OCI-LY1 (cell line): ENCODE measurements at regions not wholly inside any gene's neighbourhood (a gene's known extent, or its start where the extent isn't known, plus 50 kb on each side); places are given as distances from the start of the nearest gene placed in this dataset.

Experiments used
- H2AFZ ChIP-seq: fragments of 200-600 bp; sonication (generic), shearing (Covaris generic); 2 replicates; pipeline ENCODE4 v1.6.0; 2014; ENCODE audit warnings: antibody characterized with exemption, mild to moderate bottlenecking, low read length
- H3F3A ChIP-seq: fragments of 200-600 bp; sonication (generic), shearing (Covaris generic); 2 replicates; pipeline ENCODE4 v1.6.0; 2014; ENCODE audit warnings: mild to moderate bottlenecking, antibody characterized with exemption, low read length, moderate library complexity; ENCODE audit not compliant: insufficient read depth
- H3K27ac ChIP-seq: fragments of 200-600 bp; sonication (generic); 2 replicates; pipeline ENCODE4 v1.5.1; 2014; ENCODE audit warnings: low read length, mixed run types, mild to moderate bottlenecking, low read depth; ENCODE audit not compliant: poor library complexity, severe bottlenecking
- H3K27me3 ChIP-seq: fragments of 200-600 bp; sonication (generic); 2 replicates; pipeline ENCODE4 v1.6.0; 2014; ENCODE audit warnings: antibody characterized with exemption, mild to moderate bottlenecking, low read length, moderate library complexity; ENCODE audit not compliant: insufficient read depth
- H3K36me3 ChIP-seq: fragments of 200-600 bp; sonication (generic); 2 replicates; pipeline ENCODE4 v1.6.1; 2014; ENCODE audit warnings: mild to moderate bottlenecking, antibody characterized with exemption, low read length, moderate library complexity, mixed read lengths; ENCODE audit not compliant: insufficient read depth
- H3K4me1 ChIP-seq: fragments of 200-600 bp; sonication (generic); 2 replicates; pipeline ENCODE4 v1.5.1; 2014; ENCODE audit warnings: mild to moderate bottlenecking, low read length, moderate library complexity; ENCODE audit not compliant: insufficient read depth, severe bottlenecking
- H3K4me2 ChIP-seq: fragments of 200-600 bp; sonication (generic), shearing (Covaris generic); 2 replicates; pipeline ENCODE4 v1.6.1; 2014; ENCODE audit warnings: low read length
- H3K4me3 ChIP-seq: fragments of 200-600 bp; sonication (generic); 2 replicates; pipeline ENCODE4 v1.5.1; 2014; ENCODE audit warnings: low read length, low read depth, mild to moderate bottlenecking, mixed read lengths; ENCODE audit not compliant: poor library complexity, severe bottlenecking
- H3K79me2 ChIP-seq: fragments of 200-600 bp; shearing (Covaris generic); 2 replicates; pipeline ENCODE4 v1.6.1; 2016; ENCODE audit warnings: mixed run types, low read length, mixed read lengths; ENCODE audit not compliant: insufficient read depth
- H3K9ac ChIP-seq: fragments of 200-600 bp; sonication (generic), shearing (Covaris generic); 2 replicates; pipeline ENCODE4 v1.6.1; 2014; ENCODE audit warnings: mild to moderate bottlenecking, low read length, mixed read lengths
- H3K9me2 ChIP-seq: fragments of 200-600 bp; sonication (generic), shearing (Covaris generic); 2 replicates; pipeline ENCODE4 v1.6.1; 2014; ENCODE audit warnings: low read depth, mild to moderate bottlenecking, low read length, mixed read lengths
- H3K9me3 ChIP-seq: fragments of 200-600 bp; shearing (Covaris generic); 2 replicates; pipeline ENCODE4 v1.6.1; 2014; ENCODE audit warnings: low read length, mixed read lengths
- H4K20me1 ChIP-seq: fragments of 200-600 bp; sonication (generic), shearing (Covaris generic); 2 replicates; pipeline ENCODE4 v1.6.0; 2016; ENCODE audit warnings: mild to moderate bottlenecking, low read length; ENCODE audit not compliant: insufficient read depth
- CTCF ChIP-seq: fragments of 200-600 bp; sonication (generic), shearing (Covaris generic); IDR thresholded peaks from 2 replicates; pipeline ENCODE4 v1.5.1; 2017; ENCODE audit warnings: mild to moderate bottlenecking, antibody characterized with exemption, low read length, moderate library complexity, mixed read lengths
- EZH2 ChIP-seq: fragments of 200-600 bp; sonication (generic), shearing (Covaris generic); IDR thresholded peaks from 2 replicates; pipeline ENCODE4 v1.8.0; 2017; ENCODE audit warnings: borderline replicate concordance, mixed run types, mild to moderate bottlenecking, antibody characterized with exemption, low read length, moderate library complexity, mixed read lengths

GRCh38 chr13:61768175-61768574, 352.5 kb upstream of the PCDH20 start:
- Histone ChIP-seq H3K79me2 (no peaks in the 10 kb centered on the region), H2AFZ (no peak overlapping the region)

GRCh38 chr13:61766667-61767058, 351.0 kb upstream of the PCDH20 start:
- Histone ChIP-seq H3K79me2 (no peaks in the 10 kb centered on the region), H3F3A (no peaks in the 10 kb centered on the region), H3K27ac (no peak overlapping the region), H4K20me1 (no peaks in the 10 kb centered on the region), H3K9me3 (no peaks in the 10 kb centered on the region), H3K4me1 (no peaks in the 10 kb centered on the region), H3K9me2 (no peaks in the 10 kb centered on the region), H3K36me3 (no peaks in the 10 kb centered on the region), H3K4me2 (no peak overlapping the region), H3K9ac (no peak overlapping the region), H3K27me3 (no peaks in the 10 kb centered on the region), H2AFZ (no peak overlapping the region), H3K4me3 (no peak overlapping the region)
- TF ChIP-seq CTCF (no peak), EZH2 (no peak)

More at GRCh38 chr13:61768175-61768574, 352.5 kb upstream of the PCDH20 start:
- Histone ChIP-seq H3K36me3 (no peaks in the 10 kb centered on the region), H3K4me3 (no peak overlapping the region), H3F3A (no peaks in the 10 kb centered on the region), H3K9me2 (no peaks in the 10 kb centered on the region), H3K27ac (no peak overlapping the region), H3K27me3 (no peaks in the 10 kb centered on the region), H3K9ac (no peak overlapping the region), H4K20me1 (no peaks in the 10 kb centered on the region), H3K4me1 (no peaks in the 10 kb centered on the region), H3K9me3 (no peaks in the 10 kb centered on the region), H3K4me2 (no peak overlapping the region)
- TF ChIP-seq EZH2 (no peak), CTCF (no peak)

GRCh38 chr13:61765940-61766666, 350.5 kb upstream of the PCDH20 start:
- Histone ChIP-seq H3F3A (no peaks in the 10 kb centered on the region), H3K27me3 (no peaks in the 10 kb centered on the region), H3K4me3 (no peak overlapping the region), H3K79me2 (no peaks in the 10 kb centered on the region), H3K9me2 (no peaks in the 10 kb centered on the region), H3K36me3 (no peaks in the 10 kb centered on the region), H3K27ac (no peak overlapping the region), H2AFZ (no peak overlapping the region), H3K4me1 (no peaks in the 10 kb centered on the region), H3K9me3 (no peaks in the 10 kb centered on the region), H3K9ac (no peak overlapping the region), H4K20me1 (no peaks in the 10 kb centered on the region), H3K4me2 (no peak overlapping the region)
- no peak for TF ChIP-seq EZH2
- TF ChIP-seq CTCF = no peak
